ENCODE measurements at regions not wholly inside any gene's neighbourhood (a gene's known extent, or its start where the extent isn't known, plus 50 kb on each side); places are given as distances from the start of the nearest gene placed in this dataset.
"Not testable (repeated sequence)": the region's sequence is repeated elsewhere in the genome, so short reads cannot be mapped to it uniquely, and the experiment has no call there.

DNA sequence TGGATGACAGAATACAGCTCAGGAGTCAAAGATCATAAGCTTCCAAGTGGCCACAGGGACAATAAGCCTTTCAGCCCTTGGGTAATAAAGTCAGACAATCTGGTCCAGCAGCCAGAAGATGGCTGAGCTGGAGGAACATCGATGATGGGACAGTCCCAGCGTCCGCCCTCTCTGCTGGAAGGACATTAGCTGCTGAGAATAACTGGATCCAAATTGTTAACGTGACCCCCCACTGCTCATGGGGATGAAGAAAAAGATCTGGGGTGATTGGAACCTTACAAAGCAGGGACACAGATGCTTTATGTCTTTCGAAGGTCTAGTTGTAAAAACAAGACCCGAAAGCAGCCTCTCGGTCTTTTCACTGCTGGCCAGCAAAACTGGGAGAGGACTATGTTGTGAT, 71.0 kb downstream of the IGLL5 start:
- no peak overlapping the region for H3K4me3 ChIP-seq
- no peak for DNase-seq (ENCODE audit: low spot score)
- H3K36me3 ChIP-seq, result no peaks in the 10 kb centered on the region
- H3K4me1 ChIP-seq (replicated peaks), result no peaks in the 10 kb centered on the region
- no peaks in the 10 kb centered on the region for H3K27me3 ChIP-seq (replicated peaks; ENCODE audit: insufficient read depth)
- WGBS, result 78% methylated on average over 7 of the region's 7 CpGs
- no peaks in the 10 kb centered on the region for H3K9me3 ChIP-seq
- H3K27ac ChIP-seq, result no peak overlapping the region
- intact Hi-C loops (cut with DNase I), result loop anchor here (1.0 to 10.0 kb wide), 2 partner anchors 170 to 494 kb away; no protein-coding TSS in a partner anchor
- TF ChIP-seq POLR2AphosphoS5 (IDR thresholded peaks at IDR 0.05) (no peak), POLR2A (IDR thresholded peaks at IDR 0.05) (no peak)

DNA sequence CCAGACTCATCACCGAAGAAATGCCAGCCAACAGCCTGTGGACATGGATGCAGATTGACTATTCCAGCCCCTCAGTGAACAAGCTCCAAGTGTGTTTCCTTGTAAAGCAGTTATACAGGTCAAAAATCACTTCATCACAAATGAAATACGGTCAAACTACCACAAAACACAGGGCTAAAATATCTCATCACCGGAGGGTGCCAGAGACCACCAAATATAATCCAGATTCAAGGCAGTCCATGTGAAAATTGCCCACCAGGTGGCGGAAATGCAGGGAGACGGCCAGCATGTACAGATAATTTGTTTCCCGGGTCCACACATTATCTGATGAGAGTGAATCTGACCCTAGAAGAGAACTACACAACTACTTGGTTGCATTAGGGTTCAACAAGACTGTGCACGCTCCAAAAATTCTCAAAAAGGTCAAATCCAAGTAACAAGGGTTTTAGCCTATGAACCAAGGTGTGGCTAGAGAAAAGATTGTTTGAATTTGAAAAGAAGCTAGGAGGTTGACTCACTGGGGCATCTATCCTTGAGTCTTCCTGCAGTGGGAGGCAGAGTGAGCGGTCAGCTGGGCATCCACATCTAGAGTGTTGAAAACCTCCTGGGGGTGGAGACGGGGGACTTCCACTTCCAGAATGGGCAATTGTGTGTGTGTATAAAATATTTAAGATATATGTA, 71.7 kb downstream of the IGLL5 start:
- intact Hi-C loops (cut with DNase I), result loop anchor here (1.0 to 10.0 kb wide), 2 partner anchors 169 to 494 kb away; no protein-coding TSS in a partner anchor
- H3K36me3 ChIP-seq, result no peaks in the 10 kb centered on the region
- WGBS, result 29% methylated on average over 9 of the region's 9 CpGs
- H3K27ac ChIP-seq, result no peak overlapping the region
- DNase-seq (ENCODE audit: low spot score), result peak; percentile 78
- H3K9me3 ChIP-seq, result no peaks in the 10 kb centered on the region
- no peaks in the 10 kb centered on the region for H3K4me1 ChIP-seq (replicated peaks)
- no peak overlapping the region for H3K4me3 ChIP-seq
- no peaks in the 10 kb centered on the region for H3K27me3 ChIP-seq (replicated peaks; ENCODE audit: insufficient read depth)
- no peak for TF ChIP-seq POLR2A (IDR thresholded peaks at IDR 0.05)
- TF ChIP-seq POLR2AphosphoS5 (IDR thresholded peaks at IDR 0.05), result peak; percentile 45
- TF ChIP-seq CTCF (IDR thresholded peaks at IDR 0.05), result peak; percentile 84 to 97 (median 95)

DNA sequence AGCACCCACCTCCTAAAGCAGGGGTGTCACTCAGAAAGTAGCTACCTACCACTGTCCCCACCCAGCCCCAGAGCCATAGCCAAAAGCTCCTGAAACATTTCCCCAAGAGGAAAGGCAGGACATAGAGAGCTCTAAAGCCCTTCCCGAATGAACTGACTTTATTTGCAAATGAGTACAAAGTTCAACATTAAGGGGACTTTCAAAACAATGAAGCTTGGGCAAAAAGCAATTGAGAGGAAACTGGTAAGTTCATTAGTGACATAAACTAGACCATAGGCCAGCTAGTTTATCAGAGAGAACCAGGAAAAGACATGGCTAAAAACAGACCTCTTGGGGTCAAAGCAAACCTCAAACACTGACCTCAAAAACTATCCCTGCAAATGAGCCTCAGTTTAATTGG, 72.7 kb downstream of the IGLL5 start:
- no peak overlapping the region for H3K27ac ChIP-seq
- H3K36me3 ChIP-seq, result no peaks in the 10 kb centered on the region
- WGBS, result 48% methylated on average over 1 of the region's 1 CpG
- H3K4me1 ChIP-seq (replicated peaks), result no peaks in the 10 kb centered on the region
- no peak overlapping the region for H3K4me3 ChIP-seq
- TF ChIP-seq POLR2AphosphoS5 (IDR thresholded peaks at IDR 0.05) (no peak), POLR2A (IDR thresholded peaks at IDR 0.05) (no peak), CTCF (IDR thresholded peaks at IDR 0.05) (no peak)
- no peaks in the 10 kb centered on the region for H3K9me3 ChIP-seq
- DNase-seq (ENCODE audit: low spot score), result no peak
- intact Hi-C loops (cut with DNase I), result no loop called here
- H3K27me3 ChIP-seq (replicated peaks; ENCODE audit: insufficient read depth), result no peaks in the 10 kb centered on the region

DNA sequence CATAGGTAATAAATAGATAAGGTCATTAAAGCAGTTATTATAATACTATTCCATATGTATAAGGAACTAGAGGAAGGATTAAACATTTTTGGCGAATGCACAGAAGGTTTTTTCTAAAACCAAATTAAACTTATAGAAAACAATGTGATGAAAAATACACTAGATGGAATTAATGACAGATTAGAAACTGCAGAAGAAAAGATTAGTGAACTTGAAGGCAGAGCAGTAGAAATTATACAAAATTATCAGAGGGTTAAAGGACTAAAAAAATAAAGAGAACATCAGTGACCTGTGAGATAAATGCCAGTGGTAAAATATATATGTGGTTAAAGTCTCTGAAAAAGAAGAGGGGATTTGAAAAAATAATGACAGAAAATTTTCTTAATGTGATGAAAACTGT, 74.0 kb downstream of the IGLL5 start:
- H3K27me3 ChIP-seq (replicated peaks; ENCODE audit: insufficient read depth), result no peaks in the 10 kb centered on the region
- TF ChIP-seq CTCF (IDR thresholded peaks at IDR 0.05) (no peak), POLR2A (IDR thresholded peaks at IDR 0.05) (no peak), POLR2AphosphoS5 (IDR thresholded peaks at IDR 0.05) (no peak)
- no peaks in the 10 kb centered on the region for H3K36me3 ChIP-seq
- DNase-seq (ENCODE audit: low spot score), result no peak
- no peak overlapping the region for H3K27ac ChIP-seq
- WGBS, result 98% methylated on average over 1 of the region's 1 CpG
- no peaks in the 10 kb centered on the region for H3K4me1 ChIP-seq (replicated peaks)
- no peaks in the 10 kb centered on the region for H3K9me3 ChIP-seq
- intact Hi-C loops (cut with DNase I), result no loop called here
- H3K4me3 ChIP-seq, result no peak overlapping the region

DNA sequence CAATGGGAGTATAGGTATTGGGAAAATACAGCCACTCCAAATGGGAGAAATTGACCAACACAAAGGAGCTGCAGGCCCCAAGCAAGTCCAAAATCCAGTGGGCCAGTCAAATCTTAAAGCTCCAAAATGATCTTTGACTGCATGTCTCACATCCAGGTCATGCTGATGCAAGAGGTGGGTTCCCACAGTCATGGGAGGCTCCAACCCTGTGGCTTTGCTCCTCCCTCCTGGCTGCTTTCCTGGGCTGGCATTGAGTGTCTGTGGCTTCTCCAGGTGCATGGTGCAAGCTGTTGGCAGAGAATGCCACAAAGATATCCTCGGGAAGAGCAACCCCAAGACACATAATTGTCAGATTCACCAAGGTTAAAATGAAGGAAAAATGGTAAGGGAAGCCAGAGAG, 80.8 kb downstream of the IGLL5 start:
- Histone ChIP-seq H3K9me3 (no peaks in the 10 kb centered on the region), H3K36me3 (no peaks in the 10 kb centered on the region), H3K4me3 (no peak overlapping the region), H3K27me3 (replicated peaks; ENCODE audit: insufficient read depth) (no peaks in the 10 kb centered on the region), H3K27ac (no peak overlapping the region), H3K4me1 (replicated peaks) (no peaks in the 10 kb centered on the region)
- DNase-seq (ENCODE audit: low spot score), result no peak
- 38% methylated on average over 1 of the region's 1 CpG for WGBS
- intact Hi-C loops (cut with DNase I), result no loop called here
- TF ChIP-seq POLR2A (IDR thresholded peaks at IDR 0.05) (no peak), POLR2AphosphoS5 (IDR thresholded peaks at IDR 0.05) (no peak), CTCF (IDR thresholded peaks at IDR 0.05) (no peak)

- DNase-seq (ENCODE audit: low spot score); H3K36me3 ChIP-seq; intact Hi-C loops (cut with DNase I); H3K27ac ChIP-seq; H3K9me3 ChIP-seq; H3K4me3 ChIP-seq; H3K4me1 ChIP-seq (replicated peaks); H3K27me3 ChIP-seq (replicated peaks; ENCODE audit: insufficient read depth): not testable (repeated sequence)
- WGBS, result 97% methylated on average over 3 of the region's 3 CpGs
Measured at GRCh38 chr22:22972605-22973004, 85.0 kb downstream of the IGLL5 start.
